NCI-H526 (cell line): ENCODE measurements at regions not wholly inside any gene's neighbourhood (a gene's known extent, or its start where the extent isn't known, plus 50 kb on each side); places are given as distances from the start of the nearest gene placed in this dataset.

Experiments
- DNase-seq, 2 experiments: peaks; one replicate each; lab custom pipeline; 2025; lab: John Stamatoyannopoulos, UW

GRCh38 chr11:95485115-95485900, 254.3 kb upstream of the SESN3 start:
- DNase-seq, result no peak

GRCh38 chr11:95483339-95483738, 252.3 kb upstream of the SESN3 start:
- no peak for DNase-seq

DNA sequence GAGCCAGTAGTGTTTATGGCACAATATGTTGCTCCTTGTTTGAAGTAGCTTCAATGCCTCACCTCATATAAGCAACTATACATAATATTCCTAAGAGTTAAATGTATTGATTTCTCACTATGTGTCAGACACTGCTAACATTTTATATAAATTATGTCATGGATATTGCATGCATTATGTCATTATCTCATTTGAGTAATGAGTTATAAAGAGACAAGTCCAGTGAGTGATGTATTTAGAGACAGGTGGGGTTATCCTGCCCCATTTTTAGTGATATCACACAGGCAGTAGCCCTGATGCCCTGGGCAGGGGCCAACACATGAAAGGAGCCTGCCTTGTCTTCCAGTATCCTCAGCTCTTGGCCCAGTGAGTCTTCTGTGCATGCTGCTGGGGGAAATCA, 247.0 kb upstream of the SESN3 start:
- no peak for DNase-seq

GRCh38 chr11:95469258-95469657, 238.3 kb upstream of the SESN3 start:
- no peak for DNase-seq

- no peak for DNase-seq
Observed at GRCh38 chr11:95466416-95466815, 235.4 kb upstream of the SESN3 start.

DNA sequence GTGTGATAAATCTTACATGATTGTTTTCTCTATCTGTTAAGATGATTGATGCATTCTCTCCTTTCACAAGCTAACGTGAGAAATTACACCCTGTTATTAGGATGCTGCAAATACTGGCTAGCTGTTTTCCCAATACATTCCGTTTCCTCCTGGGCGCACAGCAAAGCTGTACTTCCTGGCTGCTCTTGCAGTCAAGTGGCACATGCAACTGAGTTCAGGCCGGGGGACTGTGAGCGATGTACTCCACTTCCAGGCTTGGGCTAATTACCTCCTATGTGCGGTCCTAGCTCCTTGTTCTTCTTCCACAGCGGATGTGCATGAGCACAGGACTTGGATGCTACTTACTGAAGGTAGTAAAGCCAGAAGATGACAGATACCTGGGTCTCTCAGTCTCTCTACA, 234.9 kb upstream of the SESN3 start:
- DNase-seq, result no peak

DNA sequence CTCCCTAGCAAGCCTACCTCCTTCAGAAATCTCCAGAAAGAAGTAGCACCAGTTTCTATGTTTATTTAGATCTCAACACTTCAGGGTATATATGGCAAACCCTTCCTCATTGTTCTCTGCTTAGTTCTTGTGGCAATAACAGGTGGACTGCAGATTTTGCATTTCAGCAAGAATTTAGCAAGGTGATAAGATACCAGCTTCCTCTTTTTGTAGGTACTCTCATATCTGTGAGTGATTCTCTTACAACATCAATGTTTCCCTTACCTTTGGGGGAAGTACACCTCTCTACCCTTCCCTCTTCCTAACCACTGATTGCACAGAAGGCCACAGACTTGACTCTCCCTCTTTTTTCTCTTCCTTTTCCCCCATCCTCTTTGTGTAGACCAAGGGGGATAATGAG, 230.9 kb upstream of the SESN3 start:
- no peak for DNase-seq

DNA sequence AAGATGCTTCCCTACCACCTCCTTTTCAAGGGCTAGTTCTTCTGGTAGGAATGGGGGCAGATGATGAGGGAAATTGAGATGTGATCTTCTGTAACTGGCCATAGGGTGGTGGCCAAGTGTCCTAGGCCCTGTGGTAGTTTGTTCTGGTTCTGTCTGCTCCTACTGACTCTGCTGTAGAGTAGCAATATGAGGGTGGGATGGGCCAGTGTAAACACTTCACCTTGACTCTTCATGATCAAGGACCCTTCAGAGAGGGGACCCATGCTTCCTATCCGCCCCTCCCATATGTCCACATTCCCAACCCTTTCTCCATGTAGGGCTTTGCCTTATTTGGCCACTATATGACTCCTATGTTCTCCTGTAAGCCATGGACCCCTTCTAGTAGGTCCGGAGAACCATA, 230.3 kb upstream of the SESN3 start:
- DNase-seq, result no peak

GRCh38 chr11:95459291-95460042, 228.5 kb upstream of the SESN3 start:
- no peak for DNase-seq

DNA sequence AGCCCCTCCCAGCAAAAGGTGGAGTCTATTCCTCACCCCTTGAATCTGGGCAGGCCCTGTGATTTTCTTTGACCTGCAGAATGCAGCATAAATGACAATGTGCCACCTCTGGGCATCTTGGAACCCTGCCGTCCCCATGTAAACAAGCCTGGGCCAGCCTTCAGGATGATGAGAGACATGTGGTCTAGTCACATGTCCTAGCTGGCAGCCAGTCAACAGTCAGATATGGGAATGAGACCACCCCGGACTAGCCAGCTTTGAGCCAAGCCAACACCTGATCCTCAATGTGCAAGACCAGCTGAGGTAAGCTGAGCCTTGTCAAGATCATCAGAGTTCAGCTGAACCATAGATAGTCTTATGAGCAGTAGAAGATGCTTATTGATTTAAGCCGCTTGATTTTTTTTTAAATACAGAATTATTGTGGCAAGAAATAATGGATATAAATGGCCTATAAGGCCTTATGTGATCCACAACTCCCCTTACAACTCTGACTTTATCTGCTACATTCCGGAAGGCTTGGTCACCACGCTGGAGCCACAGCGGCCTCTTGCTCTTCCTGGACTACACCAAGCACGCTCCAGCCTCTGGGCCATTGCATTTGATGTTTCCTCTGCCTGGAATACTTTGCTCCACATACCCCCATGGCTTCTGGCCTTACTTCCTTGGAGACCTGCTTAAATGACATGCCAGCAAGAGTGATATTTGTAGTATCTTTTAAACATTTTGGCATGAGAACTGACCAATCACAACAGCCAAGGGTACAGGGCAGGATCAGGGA, 225.9 kb upstream of the SESN3 start:
- DNase-seq, result no peak

DNA sequence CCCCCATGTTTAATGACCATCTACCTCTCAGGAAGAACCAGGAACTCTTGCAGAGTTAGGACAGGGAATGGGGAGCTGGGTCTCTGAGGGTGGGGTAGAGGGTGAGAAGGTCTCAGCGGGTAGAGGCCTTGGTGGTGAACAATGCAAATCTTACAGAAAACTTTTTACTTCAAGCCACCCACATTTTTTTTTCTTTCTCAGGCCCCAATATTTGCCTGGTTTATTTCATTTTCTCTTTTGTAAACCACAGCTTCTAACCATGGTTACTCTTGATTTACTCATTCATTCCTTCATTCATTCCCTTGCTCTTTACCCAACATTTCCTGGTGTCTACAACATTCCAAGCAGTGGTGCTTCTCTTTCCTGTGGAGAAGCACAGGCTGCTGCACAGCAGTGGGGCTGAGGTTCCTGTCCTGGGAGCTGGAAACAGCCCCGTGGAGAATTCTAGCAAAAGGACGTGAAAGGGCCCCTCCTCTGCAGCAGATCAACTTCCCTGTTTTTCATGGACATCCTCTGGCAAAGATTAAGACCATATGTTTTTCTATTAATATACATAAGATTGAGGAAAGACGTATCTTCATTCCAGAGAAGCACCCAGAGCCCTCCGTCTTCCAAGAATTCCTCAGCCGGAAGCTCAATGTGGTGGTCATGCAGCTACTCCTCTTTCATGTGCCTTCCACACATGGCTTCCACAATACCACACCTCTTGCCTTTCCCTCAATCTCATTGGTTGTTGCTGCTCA, 224.4 kb upstream of the SESN3 start:
- no peak for DNase-seq

GRCh38 chr11:95453616-95454171, 222.7 kb upstream of the SESN3 start:
- no peak for DNase-seq

GRCh38 chr11:95451682-95452081, 220.7 kb upstream of the SESN3 start:
- no peak for DNase-seq

DNA sequence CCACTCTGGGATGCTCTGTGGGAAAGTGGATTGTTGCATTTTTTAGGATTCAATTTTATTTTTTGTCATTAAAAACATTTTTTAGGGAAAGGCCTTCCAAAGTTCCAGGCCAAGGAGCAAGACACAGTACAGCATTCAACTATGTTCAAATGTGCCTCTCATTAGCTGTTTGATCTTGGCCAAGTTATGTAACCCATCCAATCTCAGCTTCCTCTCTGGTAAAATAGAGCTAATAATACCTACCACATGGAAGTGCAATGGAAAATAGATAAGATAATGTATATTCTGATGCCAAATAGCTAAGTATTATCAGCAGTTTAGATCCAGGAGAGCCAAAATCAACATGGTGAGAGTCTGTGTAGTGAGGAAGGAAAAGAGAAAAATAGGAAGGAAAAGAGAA, 220.3 kb upstream of the SESN3 start:
- no peak for DNase-seq

GRCh38 chr11:95450547-95451123, 219.6 kb upstream of the SESN3 start:
- DNase-seq, result no peak

DNA sequence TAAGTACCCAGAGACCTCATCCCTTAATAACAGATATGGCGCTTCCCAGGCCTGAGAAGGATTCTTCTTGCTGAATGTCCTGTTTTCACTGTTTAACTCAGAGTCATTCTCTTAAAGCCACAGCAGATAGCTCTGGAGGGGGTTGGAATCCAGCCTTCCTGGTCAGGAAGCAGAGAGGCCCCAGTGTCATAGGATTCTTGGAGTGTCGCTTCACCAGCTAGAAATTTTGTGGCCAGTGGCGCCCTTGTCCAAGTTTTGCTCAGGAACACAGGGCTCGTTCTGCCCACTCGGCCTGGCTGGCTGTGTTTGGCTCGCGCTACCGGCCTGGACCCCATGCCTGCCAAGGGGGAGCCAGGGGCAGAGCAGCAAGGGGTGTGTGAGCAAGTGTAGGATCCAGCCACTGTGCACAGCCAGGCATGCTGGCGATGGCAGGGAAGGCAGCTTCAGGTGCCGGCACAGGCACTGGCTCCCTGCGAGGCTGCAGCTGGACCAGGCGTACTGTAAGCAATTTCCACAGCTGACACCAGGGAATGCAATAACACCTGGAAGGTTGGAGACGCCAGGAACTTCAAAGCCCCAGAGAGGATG, 214.8 kb upstream of the SESN3 start:
- DNase-seq, result peak in 1 of 2 experiments; percentile 29

DNA sequence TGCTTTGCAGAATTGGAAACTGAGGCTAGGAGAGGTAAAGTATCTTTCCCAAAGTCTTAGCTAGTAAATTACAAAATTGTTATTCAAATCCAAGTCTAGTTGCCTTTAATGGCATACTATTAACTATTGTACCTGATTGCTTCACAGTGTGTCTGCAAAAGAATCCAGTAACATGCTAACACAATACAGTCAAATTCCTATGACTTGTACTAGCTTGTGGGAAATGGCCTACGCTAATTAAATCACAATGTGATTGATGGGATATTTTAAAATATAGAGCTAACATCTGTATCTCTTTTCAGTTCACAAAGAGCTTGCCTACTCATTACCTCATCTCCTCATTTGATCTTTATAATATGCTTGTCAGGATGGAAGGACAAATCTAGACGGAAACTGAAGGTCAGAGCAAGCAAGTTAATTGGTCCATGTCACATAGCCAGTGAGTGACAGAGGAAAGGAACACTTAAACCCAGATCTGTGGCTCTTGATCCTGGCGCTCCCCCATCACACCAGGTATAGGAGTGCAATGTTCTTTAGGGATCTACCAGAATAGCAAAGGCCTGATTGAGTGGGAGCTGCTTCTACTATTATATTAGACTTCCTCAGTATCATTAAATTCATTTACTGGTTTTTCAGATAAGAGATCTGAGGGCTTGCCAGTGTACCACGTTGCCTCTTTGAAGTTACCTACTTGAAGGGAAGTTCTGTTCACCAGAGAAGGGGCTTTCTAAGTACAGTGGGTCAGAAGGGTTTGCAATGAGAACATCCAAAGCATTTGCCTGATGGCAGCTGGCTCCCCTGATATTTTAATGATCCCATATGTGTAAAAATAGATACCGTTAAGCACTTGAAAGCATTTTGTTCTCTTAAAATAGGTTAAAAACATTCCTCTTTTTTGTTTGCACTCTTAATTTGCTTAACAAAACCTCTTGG, 213.6 kb upstream of the SESN3 start:
- peak; percentile 22 to 26 for DNase-seq

DNA sequence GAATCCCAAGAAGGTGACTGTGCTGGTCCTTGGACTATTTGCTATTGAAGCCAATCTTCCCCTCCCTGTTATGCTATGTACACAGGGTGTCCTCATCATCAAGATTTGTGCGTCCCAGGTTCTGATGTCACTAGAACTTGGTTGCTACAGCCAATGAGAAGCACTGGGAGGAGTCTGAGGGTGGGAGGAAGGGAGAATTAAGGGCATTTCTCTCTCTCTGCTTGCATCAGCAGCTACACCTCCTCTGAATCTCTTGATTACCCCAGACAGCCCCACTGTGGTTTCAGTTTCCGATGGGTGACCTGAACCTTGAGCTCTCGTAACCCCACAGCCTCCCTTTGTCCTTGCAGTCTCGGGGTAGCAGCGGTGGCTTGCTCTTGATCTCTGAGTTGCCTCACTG, 212.4 kb upstream of the SESN3 start:
- no peak for DNase-seq

- no peak for DNase-seq
Observed at GRCh38 chr11:95442531-95443050, 211.6 kb upstream of the SESN3 start.
